Breast epithelium (tissue), 3 donors: ENCODE measurements at regions not wholly inside any gene's neighbourhood (a gene's known extent, or its start where the extent isn't known, plus 50 kb on each side); places are given as distances from the start of the nearest gene placed in this dataset.

Source experiments
- CTCF ChIP-seq, 3 donors: fragments of 450-650 bp; IDR thresholded peaks; one replicate each; pipeline ENCODE4 v1.5.1; 2016 to 2017; ENCODE audit warnings: antibody characterized with exemption in 3 of 3, mild to moderate bottlenecking in 3 of 3, moderate library complexity in 3 of 3
- POLR2A ChIP-seq: fragments of 450-650 bp; IDR thresholded peaks from one replicate; pipeline ENCODE4 v1.6.1; 2016; ENCODE audit warnings: antibody characterized with exemption, mild to moderate bottlenecking, moderate library complexity

GRCh38 chr19:29404015-29404414 is 121.8 kb upstream of the VSTM2B start:
- TF ChIP-seq CTCF (IDR thresholded peaks at IDR 0.05) (no peak), POLR2A (no peak)
